SK-N-SH (cell line): ENCODE measurements at regions not wholly inside any gene's neighbourhood (a gene's known extent, or its start where the extent isn't known, plus 50 kb on each side); places are given as distances from the start of the nearest gene placed in this dataset.

Experiments used
- CTCF ChIA-PET: fragments of 300-600, 350-600 bp; formaldehyde crosslinking; extraction: SDS; loops from one replicate; lab custom pipeline; 2021; lab: Yijun Ruan, JAX
- POLR2A ChIA-PET: fragments of 350-600 bp; sonication (Branson Sonifier 250); formaldehyde crosslinking; extraction: SDS; loops from one replicate; lab custom pipeline; 2020; ENCODE audit warnings: antibody characterized with exemption, inconsistent platforms; lab: Yijun Ruan, JAX
- DNase-seq: peaks from one replicate; pipeline ENCODE4 v3.0.0; 2012
- H2AFZ ChIP-seq: fragments of 200-600 bp; sonication (generic); 2 replicates; pipeline ENCODE4 v1.8.1; 2016; ENCODE audit warnings: antibody characterized with exemption, mild to moderate bottlenecking, low read depth
- H3F3A ChIP-seq: fragments of 200-600 bp; sonication (generic); replicated peaks from 2 replicates; pipeline ENCODE3; 2016; ENCODE audit warnings: antibody characterized with exemption, mild to moderate bottlenecking; ENCODE audit not compliant: insufficient read depth
- H3K27ac ChIP-seq, 2 experiments: fragments of 200-500 bp in 1 of 2; fragments of 200-600 bp in 1 of 2; sonication (Bioruptor generic) in 1 of 2; sonication (generic), shearing (Covaris generic) in 1 of 2; 2 replicates each; pipeline versions ENCODE4 v1.5.1 to v1.6.1; 2014 to 2016; ENCODE audit warnings: low read depth in 2 of 2, inconsistent platforms in 1 of 2, low read length in 1 of 2, mild to moderate bottlenecking in 1 of 2, mixed read lengths in 1 of 2
- H3K27me3 ChIP-seq: fragments of 200-600 bp; sonication (generic), shearing (Covaris generic); 2 replicates; pipeline ENCODE4 v1.6.1; 2016; ENCODE audit warnings: mixed run types; ENCODE audit not compliant: insufficient read depth
- H3K36me3 ChIP-seq, 2 experiments: fragments of 200-500 bp in 1 of 2; fragments of 200-600 bp in 1 of 2; sonication (Bioruptor generic) in 1 of 2; sonication (generic) in 1 of 2; replicated peaks in 1 of 2; 2 replicates each; pipeline versions ENCODE3 to v1.5.1; 2014 to 2016; ENCODE audit warnings: low read length in 1 of 2, mild to moderate bottlenecking in 1 of 2; ENCODE audit not compliant: insufficient read depth in 2 of 2, control insufficient read depth in 1 of 2
- H3K4me1 ChIP-seq, 2 experiments: fragments of 200-500 bp in 1 of 2; fragments of 200-600 bp in 1 of 2; sonication (Bioruptor generic) in 1 of 2; sonication (generic), shearing (Covaris generic) in 1 of 2; 2 replicates each; pipeline versions ENCODE4 v1.5.1 to v1.6.1; 2014 to 2016; ENCODE audit warnings: low read depth in 1 of 2, low read length in 1 of 2, mixed run types in 1 of 2; ENCODE audit not compliant: insufficient read depth in 2 of 2, control insufficient read depth in 1 of 2
- H3K4me2 ChIP-seq: fragments of 200-600 bp; sonication (generic), shearing (Covaris generic); 2 replicates; pipeline ENCODE4 v1.6.1; 2017; ENCODE audit warnings: mixed run types
- H3K4me3 ChIP-seq, 2 experiments: fragments of 200-500 bp in 1 of 2; fragments of 200-600 bp in 1 of 2; sonication (Bioruptor generic) in 1 of 2; sonication (generic), shearing (Covaris generic) in 1 of 2; 2 replicates each; pipeline versions ENCODE4 v1.5.1 to v1.8.1; 2014 to 2016; ENCODE audit warnings: low read depth in 2 of 2, inconsistent platforms in 1 of 2, low read length in 1 of 2, mild to moderate bottlenecking in 1 of 2, mixed read lengths in 1 of 2, moderate library complexity in 1 of 2
- H3K79me2 ChIP-seq: fragments of 200-600 bp; sonication (generic); 2 replicates; pipeline ENCODE4 v1.8.1; 2017; ENCODE audit warnings: mild to moderate bottlenecking; ENCODE audit not compliant: insufficient read depth
- H3K9ac ChIP-seq: fragments of 200-600 bp; sonication (generic); 2 replicates; pipeline ENCODE4 v1.6.1; 2017; ENCODE audit warnings: mixed run types
- H3K9me2 ChIP-seq: fragments of 200-600 bp; sonication (generic); 2 replicates; pipeline ENCODE4 v1.6.1; 2017; ENCODE audit warnings: mixed run types
- H3K9me3 ChIP-seq: fragments of 200-600 bp; sonication (generic); 2 replicates; pipeline ENCODE4 v1.6.1; 2017; ENCODE audit warnings: mixed run types, mild to moderate bottlenecking, moderate library complexity
- H4K20me1 ChIP-seq: fragments of 200-600 bp; sonication (generic); 2 replicates; pipeline ENCODE4 v1.6.1; 2017; ENCODE audit warnings: mild to moderate bottlenecking, mixed run types; ENCODE audit not compliant: insufficient read depth
- CHD2 ChIP-seq: fragments of 150-350 bp; IDR thresholded peaks from 2 replicates; pipeline ENCODE4 v1.6.1; 2018; ENCODE audit warnings: low read length; ENCODE audit not compliant: partially characterized antibody
- EP300 ChIP-seq, 2 experiments: IDR thresholded peaks; 2 replicates each; pipeline versions ENCODE4 v1.4.0 to v1.6.1; 2012; ENCODE audit warnings: borderline replicate concordance in 1 of 2, low read depth in 1 of 2, low read length in 1 of 2
- EZH2phosphoT487 ChIP-seq: fragments of 200-600 bp; sonication (generic); IDR thresholded peaks from 2 replicates; pipeline ENCODE4 v1.6.1; 2017; ENCODE audit warnings: low read depth, mixed run types, mild to moderate bottlenecking, antibody characterized with exemption, moderate library complexity, borderline replicate concordance
- FOSL2 ChIP-seq: IDR thresholded peaks from 2 replicates; pipeline ENCODE4 v1.4.0; 2012; ENCODE audit warnings: low read depth, mild to moderate bottlenecking, moderate library complexity, borderline replicate concordance
- FOXJ3 ChIP-seq: sonication (generic); formaldehyde crosslinking; IDR thresholded peaks from 2 replicates; pipeline ENCODE4 v1.5.1; 2020; ENCODE audit warnings: mild to moderate bottlenecking, missing genetic modification reagents
- GABPA ChIP-seq: IDR thresholded peaks from 2 replicates; pipeline ENCODE4 v1.4.0; 2012; ENCODE audit warnings: low read depth, mild to moderate bottlenecking
- GATA2 ChIP-seq: sonication (generic); formaldehyde crosslinking; IDR thresholded peaks from 2 replicates; pipeline ENCODE4 v1.5.0; 2020; ENCODE audit warnings: mild to moderate bottlenecking, missing genetic modification reagents
- IRF3 ChIP-seq: fragments of 150-350 bp; IDR thresholded peaks from 2 replicates; pipeline ENCODE4 v1.6.1; 2016; ENCODE audit warnings: mild to moderate bottlenecking, low read depth, low read length
- JUND ChIP-seq: IDR thresholded peaks from 2 replicates; pipeline ENCODE4 v1.4.0; 2012
- MAX ChIP-seq: IDR thresholded peaks from 2 replicates; pipeline ENCODE4 v1.4.0; 2012; ENCODE audit warnings: low read depth
- MEF2A ChIP-seq: IDR thresholded peaks from 2 replicates; pipeline ENCODE4 v1.4.0; 2012; ENCODE audit warnings: low read depth, borderline replicate concordance
- MXI1 ChIP-seq: IDR thresholded peaks from 2 replicates; pipeline ENCODE4 v1.6.1; 2012; ENCODE audit warnings: mild to moderate bottlenecking, low read depth, low read length, improper control_type of control experiment
- NFIC ChIP-seq: IDR thresholded peaks from 2 replicates; pipeline ENCODE4 v1.4.0; 2012; ENCODE audit warnings: borderline replicate concordance
- RAD21 ChIP-seq: IDR thresholded peaks from 2 replicates; pipeline ENCODE4 v1.6.1; 2012; ENCODE audit warnings: mild to moderate bottlenecking, low read length
- REST ChIP-seq: IDR thresholded peaks from 2 replicates; pipeline ENCODE4 v1.6.1; 2012; ENCODE audit warnings: mild to moderate bottlenecking, low read depth, low read length, moderate library complexity
- RFX5 ChIP-seq: IDR thresholded peaks from 2 replicates; pipeline ENCODE4 v1.6.1; 2012; ENCODE audit warnings: mild to moderate bottlenecking, improper control_type of control experiment, low read length
- RXRA ChIP-seq: IDR thresholded peaks from 2 replicates; pipeline ENCODE4 v1.4.0; 2012; ENCODE audit warnings: low read depth, mild to moderate bottlenecking, borderline replicate concordance
- SIN3A ChIP-seq: IDR thresholded peaks from 2 replicates; pipeline ENCODE4 v1.6.1; 2012; ENCODE audit warnings: low read depth, mild to moderate bottlenecking, low read length, moderate library complexity, borderline replicate concordance
- SMC3 ChIP-seq: IDR thresholded peaks from 2 replicates; pipeline ENCODE4 v1.6.1; 2012; ENCODE audit warnings: low read depth, low read length, improper control_type of control experiment
- TCF12 ChIP-seq: IDR thresholded peaks from 2 replicates; pipeline ENCODE4 v1.4.0; 2012
- TEAD4 ChIP-seq: IDR thresholded peaks from 2 replicates; pipeline ENCODE4 v1.4.0; 2012; ENCODE audit warnings: mild to moderate bottlenecking, borderline replicate concordance; ENCODE audit not compliant: insufficient read depth
- YY1 ChIP-seq: IDR thresholded peaks from 2 replicates; pipeline ENCODE4 v1.4.0; 2012; ENCODE audit warnings: low read depth, mild to moderate bottlenecking
- ZBTB33 ChIP-seq: IDR thresholded peaks from 2 replicates; pipeline ENCODE4 v1.4.0; 2012; ENCODE audit warnings: low read depth, borderline replicate concordance
- WGBS: methylation state at CpG from one replicate; pipeline ENCODE4 v1.1.6; 2017; ENCODE audit warnings: low lambda C conversion rate; 5-methylcytosine and 5-hydroxymethylcytosine counted together

- DNase-seq, result no peak
- Histone ChIP-seq H3K27ac (no peak overlapping the region), H3K4me2 (no peak overlapping the region), H3K36me3 (no peaks in the 10 kb centered on the region), H3K4me3 (no peak overlapping the region), H4K20me1 (no peaks in the 10 kb centered on the region), H3K27me3 (no peaks in the 10 kb centered on the region; the same call in 1 of the 2 replicates), H2AFZ (no peak overlapping the region), H3K4me1 (no peaks in the 10 kb centered on the region), H3K9ac (no peak overlapping the region), H3K9me2 (no peaks in the 10 kb centered on the region), H3K79me2 (no peaks in the 10 kb centered on the region), H3F3A (no peaks in the 10 kb centered on the region), H3K9me3 (no peaks in the 10 kb centered on the region)
- CTCF ChIA-PET, result interaction anchor here (1.3 kb wide), 1 partner anchor 31 kb away, joined by 4 read pairs; no protein-coding TSS in a partner anchor
- WGBS, result 42% methylated on average over 5 of the region's 5 CpGs
- POLR2A ChIA-PET, result no interaction called here
- TF ChIP-seq MEF2A (no peak), MXI1 (no peak), TEAD4 (no peak), YY1 (no peak), EZH2phosphoT487 (no peak), FOSL2 (no peak), RAD21 (no peak), FOXJ3 (no peak), GATA2 (CRISPR knock-in tag) (no peak), EP300 (IDR thresholded peaks at IDR 0.05; ENCODE audit: borderline replicate concordance in 1 of 2, low read depth in 1 of 2, low read length in 1 of 2) (no peak), IRF3 (no peak), SIN3A (no peak), GABPA (no peak)
Observed at GRCh38 chr5:39608024-39608423, 183.2 kb upstream of the DAB2 start.

GRCh38 chr5:39606591-39606990, 181.8 kb upstream of the DAB2 start:
- no peak overlapping the region for H3K27ac ChIP-seq
- H3K4me3 ChIP-seq, result no peak overlapping the region
- H3K4me2 ChIP-seq, result no peak overlapping the region
- no peaks in the 10 kb centered on the region for H4K20me1 ChIP-seq
- H3F3A ChIP-seq, result no peaks in the 10 kb centered on the region
- no peak for DNase-seq
- no peaks in the 10 kb centered on the region; the same call in 1 of the 2 replicates for H3K27me3 ChIP-seq
- H3K36me3 ChIP-seq, result no peaks in the 10 kb centered on the region
- no peak overlapping the region for H3K9ac ChIP-seq
- CTCF ChIA-PET, result interaction anchor here (1.3 kb wide), 1 partner anchor 28 kb away, joined by 3 read pairs; no protein-coding TSS in a partner anchor
- no peaks in the 10 kb centered on the region for H3K79me2 ChIP-seq
- H3K9me2 ChIP-seq, result no peaks in the 10 kb centered on the region
- no peaks in the 10 kb centered on the region for H3K4me1 ChIP-seq
- POLR2A ChIA-PET, result no interaction called here
- WGBS, result 17% methylated on average over 2 of the region's 2 CpGs
- no peaks in the 10 kb centered on the region for H3K9me3 ChIP-seq
- H2AFZ ChIP-seq, result no peak overlapping the region
- TF ChIP-seq RXRA (no peak), EP300 (IDR thresholded peaks at IDR 0.05; ENCODE audit: borderline replicate concordance in 1 of 2, low read depth in 1 of 2, low read length in 1 of 2) (no peak), JUND (no peak), NFIC (no peak), CHD2 (no peak), SMC3 (no peak), YY1 (no peak), REST (no peak), GATA2 (CRISPR knock-in tag) (no peak), GABPA (no peak), RFX5 (no peak), FOSL2 (no peak), TCF12 (no peak), MAX (no peak), ZBTB33 (no peak)
